Stomach (tissue), 8 donors: ENCODE measurements at regions not wholly inside any gene's neighbourhood (a gene's known extent, or its start where the extent isn't known, plus 50 kb on each side); places are given as distances from the start of the nearest gene placed in this dataset.

Source experiments
- DNase-seq, 2 donors: peaks; one replicate each; pipeline versions ENCODE4 v3.0.0 to v3.0.0-alpha.2; 2013 to 2019
- H3K27ac ChIP-seq, 5 donors: fragments of 200-600 bp in 4 of 5; sonication (generic) in 4 of 5; one replicate each; pipeline ENCODE4 v1.5.1; 2013 to 2019; ENCODE audit warnings: mild to moderate bottlenecking in 1 of 5, moderate library complexity in 1 of 5
- H3K27me3 ChIP-seq, 3 donors: fragments of 200-600 bp; sonication (generic); one replicate each; pipeline ENCODE4 v1.5.1; 2017 to 2019; ENCODE audit warnings: mixed run types in 1 of 3
- H3K36me3 ChIP-seq, 4 donors: fragments of 200-600 bp; sonication (generic); 1 replicate in 3 of 4; 2 replicates in 1 of 4; pipeline ENCODE4 v1.5.1; 2016 to 2019
- H3K4me1 ChIP-seq, 4 donors: fragments of 200-600 bp; sonication (generic); one replicate each; pipeline ENCODE4 v1.5.1; 2016 to 2019
- H3K4me3 ChIP-seq, 4 donors: fragments of 200-600 bp; sonication (generic) in 3 of 4; one replicate each; pipeline ENCODE4 v1.5.1; 2016 to 2019; ENCODE audit warnings: mild to moderate bottlenecking in 1 of 4
- H3K9me3 ChIP-seq, 4 donors: fragments of 200-600 bp; sonication (generic); one replicate each; pipeline ENCODE4 v1.5.1; 2016 to 2019
- EP300 ChIP-seq: sonication (generic); formaldehyde crosslinking; IDR thresholded peaks from one replicate; pipeline ENCODE4 v1.6.1; 2017; ENCODE audit warnings: antibody characterized with exemption
- POLR2A ChIP-seq, 4 donors: fragments of 450-650 bp; IDR thresholded peaks; one replicate each; pipeline ENCODE4 v1.6.1; 2016; ENCODE audit warnings: antibody characterized with exemption in 4 of 4, control low read depth in 2 of 4, mild to moderate bottlenecking in 1 of 4, moderate library complexity in 1 of 4
- POLR2AphosphoS5 ChIP-seq, 3 donors: sonication (generic); formaldehyde crosslinking; IDR thresholded peaks; one replicate each; pipeline ENCODE4 v1.6.1; 2016; ENCODE audit warnings: antibody characterized with exemption in 3 of 3
- WGBS, 5 donors: extraction: QIAGEN DNeasy Blood & Tissue Kit in 3 of 5; methylation state at CpG; one replicate each; pipeline versions ENCODE4 v1.1.5 to v1.1.7; 2013 to 2018; 5-methylcytosine and 5-hydroxymethylcytosine counted together
- intact Hi-C: fragments of 100-400 bp; cut with DNase I; formaldehyde crosslinking; loops from one replicate; pipeline ENCODE4 v1.15.1; 2023; ENCODE audit warnings: low total_unique reads
- TF ChIP-seq, protein P1 (sequence below), 7 experiments: fragments of 450-650 bp in 4 of 7; fragments of 200-600 bp in 3 of 7; sonication (generic) in 3 of 7; IDR thresholded peaks; one replicate each; pipeline ENCODE4 v1.5.1; 2016 to 2019; ENCODE audit warnings: antibody characterized with exemption in 7 of 7, control low read depth in 2 of 7, mild to moderate bottlenecking in 1 of 7
- donor health status: healthy with polysubstance abuse.
- donor health status: Bipolar disorder and iron deficiency.
- donor health status: healthy.

DNA sequence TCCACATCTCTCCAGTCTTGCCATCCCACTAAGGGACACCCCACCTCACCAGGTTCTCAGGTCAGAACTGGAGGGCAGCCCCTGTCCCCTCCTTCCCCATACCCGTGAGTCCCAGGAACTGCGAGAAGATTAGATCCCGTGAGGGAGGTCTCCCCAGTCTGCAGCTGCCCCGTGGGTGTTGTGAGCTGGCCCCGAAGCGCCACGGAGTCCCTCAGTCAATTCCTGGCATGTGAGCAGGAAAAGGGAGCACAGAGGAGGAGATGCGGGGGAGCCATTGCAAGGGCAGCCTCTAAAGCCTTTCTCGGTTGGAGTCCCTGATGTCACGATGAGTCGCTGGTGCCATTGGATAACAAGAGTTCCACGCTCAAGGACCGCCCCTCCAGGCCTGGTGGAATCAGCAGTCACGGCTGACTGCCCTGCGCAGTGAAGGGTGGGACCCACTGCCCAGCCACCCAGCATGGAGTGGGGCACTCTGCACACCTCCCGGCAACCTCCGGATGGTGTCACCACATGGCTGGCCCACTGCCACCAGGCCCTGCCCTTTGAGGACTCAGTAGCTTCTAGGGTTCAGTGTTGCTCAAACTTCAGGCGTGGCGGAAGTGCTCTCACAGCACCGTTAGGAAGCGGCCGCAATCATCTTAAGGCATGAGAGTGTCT lies 434.9 kb upstream of the MYT1L start:
- Histone ChIP-seq H3K4me3 (no peak overlapping the region), H3K9me3 (peaks cover 0 to 7% (median 4%) of the 10 kb centered on the region in 4 donors), H3K27me3 (no peaks in the 10 kb centered on the region), H3K27ac (no peak overlapping the region), H3K4me1 (peaks cover 0 to 26% (median 11%) of the 10 kb centered on the region in 4 donors), H3K36me3 (no peaks in the 10 kb centered on the region)
- WGBS, 5 donors: 85 to 92% (median 88%) methylated on average over 18 to 22 of the region's 22 CpGs
- TF ChIP-seq POLR2AphosphoS5 (IDR thresholded peaks at IDR 0.05): no peak
- TF ChIP-seq EP300: no peak
- TF ChIP-seq, protein P1, sequence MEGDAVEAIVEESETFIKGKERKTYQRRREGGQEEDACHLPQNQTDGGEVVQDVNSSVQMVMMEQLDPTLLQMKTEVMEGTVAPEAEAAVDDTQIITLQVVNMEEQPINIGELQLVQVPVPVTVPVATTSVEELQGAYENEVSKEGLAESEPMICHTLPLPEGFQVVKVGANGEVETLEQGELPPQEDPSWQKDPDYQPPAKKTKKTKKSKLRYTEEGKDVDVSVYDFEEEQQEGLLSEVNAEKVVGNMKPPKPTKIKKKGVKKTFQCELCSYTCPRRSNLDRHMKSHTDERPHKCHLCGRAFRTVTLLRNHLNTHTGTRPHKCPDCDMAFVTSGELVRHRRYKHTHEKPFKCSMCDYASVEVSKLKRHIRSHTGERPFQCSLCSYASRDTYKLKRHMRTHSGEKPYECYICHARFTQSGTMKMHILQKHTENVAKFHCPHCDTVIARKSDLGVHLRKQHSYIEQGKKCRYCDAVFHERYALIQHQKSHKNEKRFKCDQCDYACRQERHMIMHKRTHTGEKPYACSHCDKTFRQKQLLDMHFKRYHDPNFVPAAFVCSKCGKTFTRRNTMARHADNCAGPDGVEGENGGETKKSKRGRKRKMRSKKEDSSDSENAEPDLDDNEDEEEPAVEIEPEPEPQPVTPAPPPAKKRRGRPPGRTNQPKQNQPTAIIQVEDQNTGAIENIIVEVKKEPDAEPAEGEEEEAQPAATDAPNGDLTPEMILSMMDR (IDR thresholded peaks at IDR 0.05): no peak
- TF ChIP-seq POLR2A (IDR thresholded peaks at IDR 0.05): no peak
- DNase-seq: no peak
- intact Hi-C loops: no loop called here

DNA sequence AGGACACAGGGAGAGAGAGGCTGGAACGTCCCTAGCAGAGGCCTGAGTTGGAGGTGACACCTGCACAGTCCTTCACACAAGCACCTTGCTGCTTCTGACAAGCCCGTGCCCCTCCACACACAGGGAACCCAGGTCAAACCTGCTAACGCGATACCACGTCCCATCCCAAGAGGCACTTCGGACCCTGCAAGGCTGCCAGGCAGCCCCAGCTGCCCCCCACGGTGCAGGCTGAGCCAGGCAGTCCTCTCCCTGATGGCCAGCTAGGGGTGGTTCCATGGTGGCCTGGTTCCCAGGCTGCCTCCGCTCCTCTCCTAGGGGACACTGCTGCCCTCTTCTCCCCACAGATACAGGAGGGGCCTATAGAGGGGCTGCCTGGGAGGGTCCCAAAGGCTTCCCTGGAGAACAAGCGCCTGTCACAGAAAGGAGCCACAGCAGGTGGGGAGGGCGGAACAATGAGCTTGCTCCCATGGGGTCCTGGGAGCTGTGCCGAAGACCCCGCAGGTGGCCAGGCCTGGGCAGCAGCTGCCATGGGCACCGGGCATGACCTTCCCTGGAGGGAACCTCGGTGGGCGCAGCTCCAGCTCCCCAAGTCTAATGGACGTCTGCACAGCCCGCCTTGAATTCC lies 434.2 kb upstream of the MYT1L start:
- Histone ChIP-seq H3K4me1 (peaks cover 0 to 25% (median 11%) of the 10 kb centered on the region in 4 donors), H3K36me3 (no peaks in the 10 kb centered on the region), H3K27me3 (no peaks in the 10 kb centered on the region), H3K4me3 (no peak overlapping the region), H3K27ac (no peak overlapping the region), H3K9me3 (peaks cover 0 to 12% (median 11%) of the 10 kb centered on the region in 4 donors)
- WGBS, 5 donors: 76 to 85% (median 83%) methylated on average over 9 to 17 of the region's 17 CpGs
- DNase-seq: no peak
- TF ChIP-seq, protein P1 (IDR thresholded peaks at IDR 0.05): no peak
- no peak for TF ChIP-seq POLR2A (IDR thresholded peaks at IDR 0.05)
- TF ChIP-seq POLR2AphosphoS5 (IDR thresholded peaks at IDR 0.05): no peak
- TF ChIP-seq EP300: no peak
- intact Hi-C loops: no loop called here

- no peak for DNase-seq
- Histone ChIP-seq H3K4me3 (no peak overlapping the region), H3K27me3 (no peaks in the 10 kb centered on the region), H3K4me1 (peaks cover 0 to 20% (median 11%) of the 10 kb centered on the region in 4 donors), H3K9me3 (peaks cover 0 to 12% (median 12%) of the 10 kb centered on the region in 4 donors), H3K27ac (no peak overlapping the region), H3K36me3 (no peaks in the 10 kb centered on the region)
- TF ChIP-seq, protein P1 (IDR thresholded peaks at IDR 0.05): no peak
- TF ChIP-seq EP300: no peak
- no peak for TF ChIP-seq POLR2AphosphoS5 (IDR thresholded peaks at IDR 0.05)
- no peak for TF ChIP-seq POLR2A (IDR thresholded peaks at IDR 0.05)
- intact Hi-C loops: no loop called here
- 85 to 92% (median 90%) methylated on average over 14 to 18 of the region's 18 CpGs for whole genome bisulfite sequencing, 5 donors
Observed at GRCh38 chr2:2764739-2765138, 433.7 kb upstream of the MYT1L start.

GRCh38 chr2:2764001-2764355 lies 432.9 kb upstream of the MYT1L start:
- Histone ChIP-seq H3K27ac (no peak overlapping the region), H3K4me3 (no peak overlapping the region), H3K27me3 (no peaks in the 10 kb centered on the region), H3K9me3 (peaks cover 0 to 12% (median 12%) of the 10 kb centered on the region in 4 donors), H3K36me3 (no peaks in the 10 kb centered on the region), H3K4me1 (peaks cover 0 to 14% (median 11%) of the 10 kb centered on the region in 4 donors)
- TF ChIP-seq, protein P1 (IDR thresholded peaks at IDR 0.05): no peak
- TF ChIP-seq EP300 (no peak), POLR2AphosphoS5 (IDR thresholded peaks at IDR 0.05) (no peak)
- intact Hi-C loops: no loop called here
- 49 to 76% (median 75%) methylated on average over 3 to 5 of the region's 5 CpGs for WGBS, 5 donors
- DNase-seq: no peak
